HG03095 (cell line): ENCODE measurements at regions not wholly inside any gene's neighbourhood (a gene's known extent, or its start where the extent isn't known, plus 50 kb on each side); places are given as distances from the start of the nearest gene placed in this dataset.
"Not testable (repeated sequence)": the region's sequence is repeated elsewhere in the genome, so short reads cannot be mapped to it uniquely, and the experiment has no call there.

ENCODE experiments used
- ATAC-seq: cut with Tn5 transposase; IDR thresholded peaks from one replicate; pipeline ENCODE4 v1.9.1; 2021; ENCODE audit warnings: moderate library complexity; ENCODE audit not compliant: unreplicated experiment

DNA sequence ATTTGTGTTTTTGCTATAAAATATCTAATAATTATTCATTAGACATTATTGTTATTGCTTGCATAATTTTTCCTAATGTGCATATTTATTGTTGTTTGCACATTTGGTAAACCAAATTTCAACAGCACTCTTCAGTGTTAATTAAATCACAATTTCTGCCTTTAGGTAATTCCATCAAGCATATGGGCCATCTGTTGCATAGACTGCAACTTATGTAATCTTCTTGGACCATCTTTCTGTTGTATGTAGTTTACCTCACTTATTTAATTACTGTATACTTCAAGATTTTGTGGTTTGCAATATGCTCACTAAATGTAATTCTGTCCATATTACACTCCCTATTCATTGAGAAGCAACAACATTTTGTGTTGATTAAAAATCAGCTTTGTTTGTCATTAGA lies 1360.1 kb downstream of the REEP3 start:
- no peak for ATAC-seq

DNA sequence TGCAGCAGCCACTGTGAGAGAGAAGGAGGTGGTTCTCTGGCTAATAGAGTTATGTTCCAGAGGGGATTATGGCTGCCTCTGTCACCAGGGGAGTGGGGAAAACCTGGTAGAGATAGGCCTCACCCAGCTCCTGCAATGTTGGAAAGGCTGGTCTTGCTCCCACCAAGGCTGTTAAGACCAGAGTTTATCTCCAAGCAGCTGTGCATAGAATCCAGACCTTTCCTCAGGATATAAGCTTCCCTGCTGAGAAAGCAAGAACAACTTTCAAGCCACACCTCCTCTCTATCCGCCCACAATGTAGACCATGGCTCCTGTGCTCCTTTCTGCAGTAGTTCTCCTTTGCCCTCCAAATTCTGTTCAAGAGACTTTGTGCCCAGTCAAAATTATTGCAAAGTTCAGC lies 1375.4 kb downstream of the REEP3 start:
- no peak for ATAC-seq

DNA sequence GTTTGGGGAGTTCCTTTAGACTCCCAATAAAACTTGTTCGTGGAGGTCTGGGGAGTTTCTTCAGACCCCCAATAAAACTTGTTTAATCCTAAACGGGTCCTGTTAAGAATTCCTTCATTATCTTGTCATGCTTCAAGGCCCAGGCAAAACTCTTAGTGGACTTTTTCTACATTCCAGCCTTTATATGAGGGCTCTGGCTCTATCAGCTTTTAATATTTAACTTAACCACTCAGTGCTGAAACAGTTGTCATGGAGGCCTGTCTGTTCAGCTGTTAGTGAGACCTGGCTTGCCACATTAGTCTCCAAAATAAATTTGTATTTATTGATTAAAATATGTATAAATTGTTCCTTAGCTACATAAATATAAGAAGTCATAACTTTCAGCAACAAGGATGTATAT lies 1385.1 kb downstream of the REEP3 start:
- not testable (repeated sequence) for ATAC-seq

DNA sequence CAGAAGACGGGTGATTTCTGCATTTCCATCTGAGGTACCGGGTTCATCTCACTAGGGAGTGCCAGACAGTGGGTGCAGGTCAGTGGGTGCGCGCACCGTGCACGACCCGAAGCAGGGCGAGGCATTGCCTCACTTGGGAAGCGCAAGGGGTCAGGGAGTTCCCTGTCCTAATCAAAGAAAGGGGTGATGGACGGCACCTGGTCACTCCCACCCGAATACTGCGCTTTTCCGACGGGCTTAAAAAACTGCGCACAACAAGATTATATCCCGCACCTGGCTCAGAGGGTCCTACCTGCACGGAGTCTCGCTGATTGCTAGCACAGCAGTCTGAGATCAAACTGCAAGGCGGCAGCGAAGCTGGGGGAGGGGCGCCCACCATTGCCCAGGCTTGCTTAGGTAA lies 1403.1 kb downstream of the REEP3 start:
- not testable (repeated sequence) for ATAC-seq

DNA sequence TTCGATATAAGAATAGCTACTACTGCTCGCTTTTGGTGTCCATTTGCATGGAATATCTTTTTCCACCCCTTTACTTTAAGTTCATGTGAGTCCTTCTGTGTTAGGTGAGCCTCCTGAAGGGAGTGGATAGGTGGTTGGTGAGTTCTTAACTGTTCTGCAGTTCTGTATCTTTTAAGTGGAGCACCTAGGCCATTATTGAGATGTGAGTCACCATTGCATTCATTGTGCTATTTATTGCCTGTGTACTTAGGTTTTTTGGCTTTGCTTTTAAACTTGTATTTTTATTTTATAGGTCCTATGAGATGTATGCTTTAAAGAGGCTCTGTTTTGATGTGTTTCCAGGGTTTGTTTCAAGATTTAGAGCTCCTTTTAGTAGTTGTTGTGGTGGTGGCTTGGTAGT lies 1430.8 kb downstream of the REEP3 start:
- no peak for ATAC-seq

DNA sequence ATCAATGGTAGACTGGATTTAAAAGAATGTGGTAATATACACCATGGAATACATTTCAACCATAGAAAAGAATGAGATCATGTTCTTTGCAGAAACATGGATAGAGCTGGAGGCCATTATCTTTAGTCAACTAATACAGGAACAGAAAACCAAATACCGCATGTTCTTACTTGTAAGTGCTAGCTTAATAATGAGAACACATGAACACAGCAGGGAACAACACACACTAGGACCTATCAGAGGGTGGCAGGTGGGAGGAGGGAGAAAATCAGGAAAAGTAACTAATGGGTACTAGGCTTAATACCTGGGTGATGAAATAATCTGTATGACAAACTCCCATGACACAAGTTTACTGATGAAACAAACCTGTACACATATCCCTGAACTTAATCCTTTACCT lies 1435.2 kb downstream of the REEP3 start:
- no peak for ATAC-seq

DNA sequence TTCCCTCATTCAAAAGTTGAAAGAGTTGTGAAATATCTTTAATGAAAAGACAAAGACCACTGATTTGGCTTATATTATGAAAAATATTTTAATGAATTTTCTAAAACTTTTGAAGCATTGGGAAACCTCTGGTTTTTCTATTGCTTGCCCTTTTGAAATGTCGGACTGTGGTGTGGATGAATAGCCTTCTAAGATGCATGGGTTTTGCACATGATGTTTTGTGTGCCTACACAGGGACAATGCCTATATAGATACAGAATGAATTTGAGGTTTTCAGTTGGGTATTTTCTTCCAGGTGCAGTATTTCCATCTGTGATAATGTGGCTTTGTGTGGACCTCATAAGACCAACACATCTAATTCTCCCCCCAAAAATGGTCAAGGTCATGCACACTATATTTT lies 1437.9 kb downstream of the REEP3 start:
- no peak for ATAC-seq

DNA sequence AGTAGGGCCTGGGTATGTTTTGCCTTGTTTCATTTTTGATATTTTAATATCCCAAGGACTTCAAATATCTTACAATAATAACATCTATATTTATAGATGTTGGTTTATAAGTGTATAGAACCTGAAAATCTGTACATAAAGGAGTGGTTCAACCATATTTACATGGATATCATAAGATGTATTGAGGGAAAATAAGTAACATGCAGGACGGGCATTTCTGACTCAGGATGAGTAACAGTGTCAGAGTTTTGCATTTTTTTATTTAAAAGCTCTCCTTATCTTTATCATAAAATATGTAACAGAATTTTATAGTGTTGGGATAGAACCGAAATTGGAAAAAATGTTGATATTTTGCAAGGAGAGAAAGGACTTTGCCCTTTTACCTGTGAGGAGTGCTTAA lies 1438.7 kb downstream of the REEP3 start:
- no peak for ATAC-seq

DNA sequence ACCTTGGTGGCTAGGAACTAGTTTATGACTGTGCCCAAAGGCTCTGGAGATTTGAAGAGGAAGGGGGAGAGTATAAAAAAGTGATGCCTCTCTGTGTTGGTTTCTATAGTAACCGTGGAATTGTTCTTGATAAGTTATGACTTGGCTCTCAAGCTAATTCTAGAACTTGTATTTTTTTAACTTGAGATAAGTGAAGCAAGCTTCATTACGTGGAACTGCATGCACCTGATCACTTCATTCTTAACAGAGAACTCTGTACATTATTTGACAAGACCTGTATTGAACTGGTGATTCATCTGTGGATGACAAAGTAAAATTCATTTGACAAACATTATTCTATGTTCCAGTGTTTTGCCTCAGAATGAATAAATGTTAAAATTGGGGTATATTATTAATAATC lies 1452.2 kb downstream of the REEP3 start:
- ATAC-seq, result no peak

DNA sequence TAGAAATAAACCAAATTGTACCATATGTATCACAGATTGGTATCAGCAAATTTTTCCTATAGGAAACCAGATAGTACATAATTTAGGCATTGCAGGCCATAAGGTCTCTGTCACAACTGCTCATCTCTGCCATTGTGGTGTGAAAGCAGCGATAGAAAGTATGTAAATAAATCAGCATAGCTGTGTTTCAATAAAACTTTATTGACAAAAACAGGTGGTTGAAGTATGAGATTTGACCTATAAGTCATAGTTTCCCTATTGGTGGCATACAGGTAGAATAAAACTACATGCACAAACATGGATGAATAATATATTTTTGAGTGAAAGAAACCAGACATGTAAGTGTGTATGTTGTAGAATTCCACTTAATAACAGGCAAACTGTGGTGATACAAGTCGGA lies 1454.9 kb downstream of the REEP3 start:
- no peak for ATAC-seq

DNA sequence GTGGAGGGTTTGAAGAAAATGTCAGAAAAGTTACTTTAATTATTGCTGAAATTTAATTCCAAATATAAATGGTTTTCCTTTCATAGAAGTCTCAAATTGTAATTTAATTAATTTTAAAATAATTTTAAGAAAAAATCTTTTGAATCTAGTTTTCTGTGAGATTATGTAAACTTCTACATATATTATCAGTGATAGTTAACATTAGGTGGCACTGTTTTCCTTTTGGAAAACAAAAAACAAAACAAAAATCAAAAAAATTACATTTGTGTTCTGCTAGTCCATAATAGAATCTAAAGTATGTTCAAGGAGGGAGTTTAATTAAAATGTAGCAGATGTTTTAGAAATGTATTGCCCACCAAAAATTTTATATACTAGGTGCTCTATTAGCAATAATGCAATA lies 1456.7 kb downstream of the REEP3 start:
- no peak for ATAC-seq

DNA sequence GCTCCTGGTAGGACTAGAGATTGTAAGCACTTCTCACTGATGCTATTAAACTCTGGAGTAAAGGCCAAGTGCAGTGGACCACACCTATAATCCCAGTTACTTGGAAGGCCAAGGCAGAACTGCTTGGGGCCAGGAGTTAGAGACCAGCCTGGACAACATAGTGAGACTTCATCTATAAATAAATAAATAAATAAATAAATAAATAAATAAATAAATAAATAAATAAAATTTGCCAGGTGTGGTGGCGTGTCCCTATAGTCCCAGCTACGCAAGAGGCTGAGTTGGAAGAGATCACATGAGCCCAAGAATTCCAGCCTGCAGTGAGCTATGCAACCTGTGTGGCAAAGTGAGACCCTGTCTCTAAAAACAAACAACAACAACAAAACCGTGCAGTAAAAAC lies 1475.7 kb downstream of the REEP3 start:
- ATAC-seq, result no peak

DNA sequence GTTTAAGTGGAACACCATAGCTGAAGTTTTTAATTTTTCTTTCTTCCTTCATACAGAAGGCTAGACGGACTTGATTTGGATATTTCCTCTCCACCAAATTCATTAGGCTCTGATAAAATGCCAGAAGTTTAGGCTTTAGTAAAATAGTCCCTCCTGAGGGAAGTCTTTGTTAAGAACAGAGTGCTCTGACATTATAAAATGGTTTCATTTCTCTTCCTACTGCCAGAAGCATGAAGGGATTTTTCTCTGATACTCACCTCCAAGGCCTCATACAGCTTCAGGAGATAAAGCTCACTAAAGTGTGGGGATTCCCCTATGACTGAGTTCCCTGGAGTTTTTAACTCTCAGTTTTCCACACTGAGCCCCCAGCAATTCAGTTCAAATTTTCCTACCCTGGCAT lies 1489.6 kb downstream of the REEP3 start:
- no peak for ATAC-seq

DNA sequence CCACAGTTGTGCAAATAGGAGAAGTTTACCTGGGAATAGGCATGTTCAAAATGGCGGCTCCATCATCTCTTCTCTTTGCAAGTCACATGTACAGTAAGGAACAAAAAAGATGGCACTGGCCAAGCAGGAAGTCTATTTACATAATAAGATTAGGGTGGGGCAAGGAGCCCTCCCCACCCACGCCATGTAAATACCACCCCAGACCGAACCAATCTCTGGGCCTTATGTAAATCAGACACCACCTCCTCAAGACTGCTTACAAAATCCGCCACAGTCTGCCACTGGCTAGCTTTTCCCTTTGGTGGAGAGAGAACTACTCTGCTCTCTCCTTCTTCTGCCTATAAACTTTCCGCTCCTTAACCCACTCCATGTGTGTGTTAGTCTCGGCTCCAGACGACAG lies 1496.3 kb downstream of the REEP3 start:
- no peak for ATAC-seq

DNA sequence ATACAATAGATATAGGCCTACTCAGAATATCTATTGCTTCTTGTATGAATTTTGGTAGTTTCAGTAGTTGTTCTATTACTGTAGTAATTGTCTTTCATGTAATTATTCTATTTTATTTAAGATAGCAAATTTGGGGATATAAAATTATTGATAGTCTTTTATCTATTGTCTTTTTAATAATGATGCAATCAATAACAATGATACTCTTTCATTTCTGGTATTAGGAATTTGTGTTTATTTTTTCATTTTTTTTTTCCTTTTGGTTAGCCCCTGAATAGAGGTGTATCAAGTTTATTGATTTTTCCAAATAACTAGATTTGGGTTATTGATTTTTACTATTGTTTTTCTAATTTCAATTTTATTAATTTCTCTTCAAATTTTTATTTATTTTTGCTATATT lies 1503.7 kb downstream of the REEP3 start:
- no peak for ATAC-seq

DNA sequence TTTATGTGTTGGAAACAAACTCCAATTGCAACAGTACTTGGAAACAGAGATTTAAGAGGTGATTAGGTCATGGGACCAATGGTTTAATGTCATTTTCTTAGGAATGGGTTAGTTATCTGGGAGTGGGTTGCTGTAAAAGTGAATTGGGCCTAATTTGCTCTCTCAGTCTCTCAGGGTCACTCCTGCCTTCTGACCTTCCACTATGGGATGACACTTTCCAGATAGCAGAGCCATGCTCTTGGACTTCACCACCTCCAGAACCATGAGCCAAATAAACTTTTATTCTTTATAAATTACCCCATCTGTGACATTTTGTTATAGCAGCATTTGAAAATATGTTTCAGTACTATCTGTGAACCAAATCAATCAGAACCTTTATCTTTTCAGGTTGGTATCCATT lies 1509.1 kb downstream of the REEP3 start:
- ATAC-seq, result no peak

DNA sequence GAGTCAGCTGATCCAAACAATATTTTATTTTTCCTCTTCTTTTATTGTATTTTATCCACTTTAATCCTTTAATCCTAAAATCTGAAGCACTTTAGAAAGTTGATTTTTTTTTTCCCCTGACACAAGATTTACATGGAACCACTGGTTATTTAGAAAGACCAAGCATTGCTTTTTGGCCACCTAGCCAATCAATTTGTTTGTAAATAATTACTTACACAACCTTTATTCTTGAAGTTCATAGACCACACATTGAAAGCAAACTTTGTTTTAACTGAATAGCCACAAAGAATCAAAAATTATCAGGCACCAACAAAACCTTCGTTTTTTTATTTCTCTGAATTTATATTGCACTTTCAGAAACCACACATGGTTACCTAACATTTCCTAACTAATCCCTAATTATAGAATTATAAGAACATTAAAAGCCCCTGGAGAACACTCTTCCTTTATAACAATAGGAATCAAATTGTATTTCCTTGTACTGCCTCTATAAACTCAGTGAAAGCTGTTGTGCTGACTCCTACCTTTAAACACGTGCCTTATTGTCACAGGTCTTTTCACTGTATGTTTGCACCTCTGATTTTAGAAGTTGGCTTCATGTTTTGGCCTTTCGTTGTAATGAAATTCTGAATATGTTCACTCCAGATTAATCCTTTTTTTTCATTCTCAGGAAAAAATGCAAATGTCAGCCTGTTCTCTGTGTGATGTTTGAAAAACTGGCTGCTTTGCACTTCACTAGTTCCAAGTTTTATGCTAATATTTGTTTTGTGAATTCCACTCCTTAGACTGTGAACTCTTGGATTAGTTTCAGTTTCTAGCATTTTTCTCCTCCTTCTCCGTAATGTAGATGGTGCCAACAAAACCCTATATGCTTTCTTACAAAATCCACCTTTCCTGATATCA lies 1511.9 kb downstream of the REEP3 start:
- no peak for ATAC-seq

DNA sequence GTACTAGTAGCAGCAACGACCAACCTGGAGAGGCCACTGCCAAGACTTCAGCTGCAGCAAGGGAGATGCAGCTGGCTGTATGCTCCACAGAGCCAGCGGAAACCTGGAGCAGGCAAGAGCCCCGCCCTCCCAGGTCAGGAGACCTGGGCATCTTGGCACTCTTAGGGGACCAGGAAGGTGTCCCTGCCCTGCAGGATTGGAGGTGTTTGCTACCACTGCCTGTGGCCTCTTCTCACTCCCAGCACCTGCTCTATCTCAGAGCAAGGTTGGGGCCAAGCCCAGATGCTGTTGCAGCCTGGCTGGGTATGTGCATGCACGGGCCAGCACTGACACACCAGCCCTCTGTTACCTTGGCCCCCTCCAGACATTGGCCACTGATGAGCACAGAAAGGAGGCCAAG lies 1512.8 kb downstream of the REEP3 start:
- ATAC-seq, result no peak

DNA sequence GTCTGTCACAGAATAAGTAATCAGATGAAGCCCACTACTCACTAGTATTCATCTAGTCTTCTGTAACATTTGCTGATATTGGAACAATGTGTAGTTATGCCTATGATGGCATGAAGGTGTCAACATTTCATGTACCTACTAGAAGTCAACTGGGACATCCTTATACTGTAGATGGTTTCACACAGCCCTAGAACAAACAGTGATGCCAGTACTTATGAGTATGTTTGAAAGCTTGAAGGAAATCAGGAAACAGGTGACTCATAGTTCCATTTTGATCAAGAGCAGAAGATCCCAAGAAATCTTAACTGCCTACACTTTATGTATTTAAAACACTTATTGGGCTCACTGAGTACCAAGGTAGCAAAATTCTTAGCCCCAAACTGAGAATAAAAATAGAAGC lies 1519.6 kb downstream of the REEP3 start:
- no peak for ATAC-seq

DNA sequence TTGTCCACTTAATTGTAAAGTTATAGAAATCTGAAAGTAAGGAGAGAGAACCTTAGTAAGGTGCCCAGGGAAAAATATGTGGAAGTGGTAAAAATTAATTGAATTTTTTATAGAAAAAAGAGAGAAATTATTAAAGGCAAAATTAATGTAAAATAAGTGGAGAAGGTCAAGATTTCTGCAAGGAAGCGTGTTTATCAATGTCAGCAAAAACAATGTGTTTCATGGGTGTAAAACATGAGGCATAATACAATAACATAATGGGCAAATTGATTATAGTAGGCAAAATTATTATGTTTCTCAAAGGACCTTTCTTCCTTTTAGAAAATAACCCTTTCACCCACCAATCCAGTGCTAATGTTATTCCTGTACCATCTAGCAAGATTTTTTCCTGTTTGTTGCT lies 1520.1 kb downstream of the REEP3 start:
- no peak for ATAC-seq

DNA sequence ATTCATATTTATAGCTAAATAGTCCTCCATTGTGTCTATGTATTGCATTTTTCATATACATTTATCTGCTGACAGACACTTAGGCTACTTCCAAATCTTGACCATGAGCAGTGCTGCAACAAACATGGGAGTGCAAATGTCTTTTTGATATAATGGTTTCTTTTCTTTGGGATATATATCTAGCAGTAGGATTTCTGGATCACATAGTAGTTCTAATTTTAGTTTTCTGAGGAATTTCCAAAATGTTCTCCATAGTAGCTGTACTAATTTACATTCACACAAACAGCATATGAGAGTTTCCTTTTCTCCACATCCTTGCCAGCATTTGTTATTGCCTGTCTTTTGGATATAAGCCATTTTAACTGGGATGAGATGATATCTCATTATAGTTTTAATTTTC lies 1521.3 kb downstream of the REEP3 start:
- ATAC-seq, result no peak

DNA sequence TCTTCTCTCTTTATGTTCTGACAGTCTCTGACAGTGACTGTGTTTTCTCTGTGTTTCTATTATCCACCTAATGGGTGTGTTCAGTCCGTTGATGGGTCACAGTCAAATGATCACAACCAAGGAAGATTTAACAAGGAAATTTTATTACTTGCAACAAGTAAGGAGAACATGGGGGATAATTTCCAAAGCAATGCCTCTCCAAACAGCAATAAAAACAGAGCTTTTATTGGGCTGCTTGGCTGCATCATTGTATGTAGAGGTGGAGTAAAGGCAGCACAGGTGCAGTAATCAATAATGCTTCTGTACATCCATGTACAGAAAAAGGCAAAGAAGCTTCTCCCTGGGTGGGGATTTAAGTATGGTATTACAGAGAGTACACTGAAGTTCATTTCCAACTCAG lies 1525.6 kb downstream of the REEP3 start:
- ATAC-seq, result no peak

DNA sequence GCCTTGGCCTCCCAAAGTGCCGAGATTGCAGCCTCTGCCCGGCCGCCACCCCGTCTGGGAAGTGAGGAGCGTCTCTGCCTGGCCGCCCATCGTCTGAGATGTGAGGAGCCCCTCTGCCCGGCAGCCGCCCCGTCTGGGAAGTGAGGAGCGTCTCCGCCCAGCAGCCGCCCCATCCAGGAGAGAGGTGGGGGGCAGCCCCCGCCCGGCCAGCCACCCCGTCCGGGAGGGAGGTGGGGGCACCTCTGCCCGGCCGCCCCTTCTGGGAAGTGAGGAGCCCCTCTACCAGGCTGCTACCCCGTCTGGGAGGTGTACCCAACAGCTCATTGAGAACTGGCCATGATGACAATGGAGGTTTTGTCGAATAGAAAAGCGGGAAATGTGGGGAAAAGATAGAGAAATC lies 1530.9 kb downstream of the REEP3 start:
- not testable (repeated sequence) for ATAC-seq
